HG02884 (cell line): ENCODE measurements at regions not wholly inside any gene's neighbourhood (a gene's known extent, or its start where the extent isn't known, plus 50 kb on each side); places are given as distances from the start of the nearest gene placed in this dataset.
A peak's percentile ranks its signal among the peaks of the same experiment; 100 is the strongest.

Experiments
- ATAC-seq: cut with Tn5 transposase; IDR thresholded peaks from one replicate; pipeline ENCODE4 v1.9.1; 2021; ENCODE audit warnings: mild to moderate bottlenecking, moderate library complexity; ENCODE audit not compliant: unreplicated experiment

DNA sequence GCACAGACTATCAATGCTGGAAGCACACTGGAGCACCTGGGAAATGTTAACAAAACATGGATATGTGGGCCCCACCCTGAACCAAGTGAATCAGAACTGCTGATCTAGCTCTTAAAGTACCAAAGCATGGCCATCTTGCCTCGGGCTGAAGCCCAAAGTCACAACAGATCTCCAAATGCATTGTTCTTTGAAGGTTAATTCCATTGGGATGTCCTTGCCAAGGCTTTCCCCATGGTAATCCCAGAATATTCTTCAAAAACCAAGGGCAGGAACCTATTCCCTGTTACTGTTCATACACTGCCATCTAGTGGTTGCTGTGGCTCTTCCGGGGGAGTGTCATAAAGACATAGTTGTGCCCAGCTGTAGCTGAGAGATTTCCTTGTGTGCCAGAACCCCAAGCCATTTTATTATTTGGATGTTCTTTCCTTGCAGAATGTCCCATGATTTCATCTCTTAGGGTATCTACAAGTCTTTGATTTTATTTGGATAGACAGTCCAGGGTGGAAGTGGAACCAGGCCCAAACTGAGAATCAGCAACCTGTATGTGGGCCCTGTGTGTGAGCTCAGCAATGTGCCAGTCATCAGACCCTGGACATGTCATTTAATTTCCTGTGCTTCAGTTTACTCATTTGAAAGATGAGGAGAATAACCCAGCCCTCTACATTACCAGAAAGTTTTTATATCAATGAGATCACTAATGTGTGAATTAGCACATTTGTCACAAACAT, 290.0 kb downstream of the ACTL7B start:
- ATAC-seq = peak; percentile 87

DNA sequence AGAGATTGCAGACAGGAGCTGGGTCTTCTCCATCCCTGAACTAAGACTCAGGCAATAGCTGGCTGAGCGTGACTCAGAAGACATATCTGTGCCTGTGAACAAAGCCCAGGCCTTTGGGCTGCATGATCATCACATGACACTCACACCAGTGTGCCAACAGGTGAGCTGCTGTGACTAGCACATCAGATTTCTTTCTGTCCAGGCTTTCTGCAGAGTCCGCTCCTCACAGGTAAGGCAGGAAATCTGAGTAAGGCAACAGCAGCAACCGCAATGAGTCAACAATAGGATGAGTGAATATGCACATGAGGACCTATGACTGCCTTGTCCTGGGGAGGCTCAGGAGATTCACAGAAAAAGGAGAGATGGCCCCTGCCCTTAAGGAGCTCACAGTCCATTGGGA, 293.6 kb downstream of the ACTL7B start:
- no peak for ATAC-seq

DNA sequence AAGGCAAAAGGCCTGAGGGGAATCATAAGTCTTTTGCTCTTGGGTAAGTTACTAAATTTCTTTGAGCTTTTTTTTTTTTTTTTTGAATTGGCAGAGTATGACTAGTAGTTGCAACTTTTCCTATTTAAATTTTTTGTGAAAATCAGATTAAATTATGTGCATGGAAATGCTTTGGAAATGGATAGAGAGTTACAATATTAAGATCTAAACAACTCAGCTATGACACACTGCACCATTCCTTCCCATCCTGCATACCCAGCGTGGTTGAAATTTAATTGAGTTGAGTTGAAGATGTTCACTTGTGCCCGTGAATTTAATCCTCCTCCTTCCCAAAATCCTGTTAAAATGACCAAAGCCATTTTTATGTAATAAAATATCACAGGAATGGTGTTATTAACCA, 296.4 kb downstream of the ACTL7B start:
- no peak for ATAC-seq

DNA sequence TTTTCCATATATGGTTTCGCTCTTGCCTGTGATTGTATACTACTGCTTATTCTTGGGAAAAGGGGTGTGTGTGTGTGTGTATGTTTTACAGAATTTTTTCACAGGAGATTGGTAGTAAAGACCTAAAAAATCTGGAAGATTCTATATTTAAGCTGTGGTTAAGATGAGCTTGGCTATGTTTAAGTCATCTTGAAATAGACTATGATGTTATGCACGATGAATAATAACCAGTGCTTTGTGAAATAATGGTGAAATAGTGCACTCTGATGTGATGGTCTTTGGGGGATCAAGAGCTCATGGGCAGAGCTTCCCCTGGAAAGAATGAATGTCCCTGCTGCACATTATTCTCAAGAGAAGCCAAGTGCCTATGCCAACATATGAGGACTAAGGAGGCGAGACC, 301.0 kb downstream of the ACTL7B start:
- ATAC-seq = no peak

DNA sequence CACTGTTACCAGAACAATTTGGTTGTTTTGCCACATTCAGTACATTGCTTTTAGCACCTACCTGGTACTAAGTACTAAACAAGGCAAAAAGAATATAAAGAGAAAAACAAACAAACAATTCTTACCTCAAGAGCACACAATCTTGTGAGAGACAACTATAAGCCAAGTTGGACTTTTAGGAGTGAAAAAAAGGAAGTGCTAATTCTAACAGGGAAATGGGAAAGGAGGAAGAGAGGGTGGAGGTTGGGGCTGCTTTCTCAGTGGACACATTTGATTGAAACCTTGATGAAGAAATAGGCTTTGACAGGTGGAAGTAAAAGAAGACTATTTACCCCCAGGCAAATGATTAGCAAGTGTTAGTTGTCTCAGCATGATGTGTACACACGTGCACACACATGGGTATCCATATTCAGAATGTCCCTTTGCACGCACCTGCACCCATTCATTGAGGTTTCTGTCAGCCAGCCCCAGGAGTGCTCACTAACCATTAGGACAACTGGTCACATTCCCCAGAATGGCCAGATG, 302.6 kb downstream of the ACTL7B start:
- no peak for ATAC-seq

DNA sequence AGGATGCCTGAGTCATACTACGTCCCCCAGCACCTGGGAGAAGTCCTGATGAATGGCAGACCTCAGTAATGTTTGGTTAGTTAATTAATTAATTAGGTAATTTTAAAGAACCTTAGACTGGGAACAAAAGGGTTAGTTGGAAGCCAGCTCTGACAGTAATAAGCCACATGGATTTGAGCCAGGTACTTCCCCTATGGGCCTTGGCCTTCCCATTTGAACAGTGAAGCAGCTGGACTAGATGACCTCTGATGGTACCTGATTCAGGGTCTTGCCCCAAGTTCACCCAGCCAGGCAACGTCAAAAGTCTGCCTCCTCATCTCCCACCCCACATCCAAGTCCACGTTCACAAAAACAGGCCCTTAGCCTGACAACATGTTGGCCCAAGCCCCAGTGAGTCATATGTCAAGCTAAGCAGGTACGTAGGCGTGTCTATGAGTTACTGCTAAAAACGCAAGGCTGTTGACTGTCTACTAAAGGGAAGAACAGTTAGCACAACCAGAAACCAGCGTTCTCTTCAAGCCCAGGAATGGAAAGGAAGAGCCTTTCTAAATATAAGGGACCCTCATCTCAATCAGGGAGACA, 303.2 kb downstream of the ACTL7B start:
- ATAC-seq = no peak

DNA sequence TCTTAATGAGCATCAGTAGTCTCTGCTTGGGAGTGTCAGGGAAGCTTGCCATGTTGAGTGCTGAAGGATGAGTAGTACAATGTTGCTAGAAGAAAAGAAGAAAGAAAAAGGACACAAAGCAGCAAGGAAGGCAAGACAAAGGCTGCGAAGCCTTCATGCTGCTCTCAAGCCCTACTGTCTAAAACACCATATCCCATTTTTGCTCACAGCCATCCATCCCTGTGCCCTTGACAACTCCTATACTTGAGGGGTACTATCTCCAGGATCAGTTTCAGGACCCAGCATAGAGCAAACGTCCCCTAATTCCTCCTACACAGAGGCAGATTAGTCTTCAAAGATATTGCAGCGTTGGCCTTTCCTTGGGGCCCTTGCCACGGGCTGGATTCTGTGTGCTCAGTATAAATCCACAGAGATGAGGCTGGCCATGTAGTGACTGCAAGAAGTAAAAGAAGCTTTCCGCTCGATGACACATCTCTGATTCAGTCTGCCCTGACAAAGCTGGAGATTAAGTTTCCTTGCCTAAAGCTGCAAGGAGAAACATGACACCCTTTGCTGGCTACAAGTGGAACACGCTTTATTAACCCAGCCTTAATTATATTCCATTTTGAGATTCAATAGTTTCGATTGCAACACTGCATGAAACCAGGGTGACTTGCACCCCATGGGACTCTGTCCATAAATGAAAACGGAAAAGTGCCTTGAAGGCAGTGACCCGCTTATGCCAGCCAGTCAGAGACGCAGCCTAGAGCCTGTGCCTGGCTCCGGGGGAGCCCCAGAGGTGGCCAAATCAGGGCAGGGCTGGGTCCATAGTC, 304.6 kb downstream of the ACTL7B start:
- no peak for ATAC-seq

DNA sequence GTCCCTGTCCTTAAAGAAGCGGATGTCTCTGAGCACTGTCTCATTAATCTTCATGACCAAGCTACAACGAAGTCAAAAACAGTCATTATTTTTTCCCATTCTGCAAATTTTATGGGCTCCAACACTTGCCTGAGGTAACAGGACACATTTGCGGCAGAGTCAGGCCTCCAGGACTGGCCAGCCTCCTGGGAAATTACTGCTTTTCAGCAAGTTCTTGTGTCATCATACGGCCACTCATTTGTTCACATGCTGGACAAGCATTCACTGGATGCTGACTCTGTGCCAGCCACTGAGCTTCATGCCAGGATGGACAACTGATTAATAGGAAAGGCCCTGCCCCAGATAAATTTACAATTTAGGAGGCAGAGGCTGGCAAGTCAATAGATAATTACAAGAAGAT, 305.7 kb downstream of the ACTL7B start:
- no peak for ATAC-seq

DNA sequence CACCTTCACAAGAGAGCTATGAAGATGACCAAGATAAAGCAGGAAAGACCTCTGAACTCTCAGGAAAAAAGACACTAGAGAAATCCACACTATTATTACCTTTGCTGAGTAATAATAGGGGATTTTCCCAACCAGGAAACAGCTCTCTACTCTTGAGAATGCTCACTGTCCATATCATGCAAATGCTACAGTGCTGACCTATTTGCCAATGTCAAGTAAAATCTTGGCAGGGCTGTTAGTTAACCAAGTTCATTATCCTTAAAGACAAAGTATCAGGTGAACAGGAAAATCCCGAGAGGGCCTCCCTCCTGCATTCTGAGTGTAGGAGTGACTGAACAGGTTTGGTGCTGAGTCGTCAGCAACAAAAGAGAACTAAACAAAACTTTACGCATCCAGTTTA, 306.6 kb downstream of the ACTL7B start:
- no peak for ATAC-seq

DNA sequence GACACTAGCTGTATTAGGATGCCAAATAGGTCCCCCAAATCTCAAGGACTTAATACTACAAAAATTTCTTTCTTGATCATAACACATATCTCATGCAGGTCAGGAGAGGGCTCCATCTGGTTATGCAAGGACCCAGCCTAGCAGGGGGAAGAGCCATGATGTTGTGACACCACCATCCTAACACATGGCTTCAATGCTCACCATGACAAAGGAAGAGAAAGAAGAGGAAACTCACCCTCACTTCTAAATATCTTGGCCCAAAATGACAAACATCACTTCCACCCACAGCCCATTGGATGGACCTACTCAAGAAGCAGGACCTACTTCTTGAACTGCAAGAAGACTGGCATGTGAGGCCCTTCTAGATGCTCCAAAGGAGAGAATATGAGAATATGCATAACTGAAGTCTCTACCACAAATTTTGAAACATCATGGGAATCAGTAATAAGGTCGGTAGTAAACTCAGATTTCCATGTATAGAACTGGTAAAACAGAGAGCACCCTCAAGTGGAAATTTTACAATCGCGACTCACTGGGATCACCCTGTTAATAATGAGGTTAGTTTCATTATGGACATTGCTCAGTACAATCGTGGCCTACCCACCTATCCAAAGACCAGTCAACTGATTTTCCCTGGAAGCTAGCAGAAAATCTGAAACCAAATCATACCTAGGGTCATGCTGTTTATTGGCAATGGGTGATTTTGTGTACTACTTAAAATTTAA, 308.2 kb downstream of the ACTL7B start:
- ATAC-seq = no peak

DNA sequence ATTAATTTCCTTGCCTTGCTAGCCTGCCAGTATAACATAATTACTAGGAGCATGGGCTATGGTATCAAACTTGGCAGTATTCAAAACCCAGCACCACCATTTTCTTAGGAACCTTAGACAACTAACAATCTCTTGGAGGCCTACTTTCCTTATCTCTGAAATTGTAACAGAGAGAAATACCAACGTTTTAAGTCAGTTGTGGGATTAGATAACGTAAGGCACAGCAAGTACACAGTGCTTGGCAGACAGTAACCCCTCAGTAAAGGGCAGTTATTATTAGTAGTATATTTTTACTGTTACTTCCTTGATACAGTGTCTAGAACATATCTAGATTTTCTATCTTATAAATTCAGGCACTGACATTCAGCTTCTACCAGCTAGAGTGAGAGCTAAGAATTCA, 309.6 kb downstream of the ACTL7B start:
- no peak for ATAC-seq

DNA sequence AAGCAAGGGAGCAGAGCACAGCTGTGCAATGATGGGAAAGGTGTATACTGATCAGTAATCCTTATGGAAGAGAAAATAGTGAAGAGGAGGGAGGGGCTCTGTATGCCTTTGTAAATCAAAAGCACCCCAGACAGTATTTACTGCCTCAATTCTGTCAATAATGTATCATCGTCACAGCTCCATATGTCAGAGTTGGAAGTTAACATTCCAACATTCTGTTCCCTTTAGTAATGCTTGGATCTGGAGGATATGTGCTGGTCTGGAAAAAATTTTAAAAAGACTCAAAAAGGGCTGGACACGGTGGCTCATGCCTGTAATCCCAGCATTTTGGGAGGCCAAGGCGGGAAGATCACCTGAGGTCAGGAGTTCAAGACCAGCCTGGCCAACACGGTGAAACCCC, 310.4 kb downstream of the ACTL7B start:
- ATAC-seq = no peak

DNA sequence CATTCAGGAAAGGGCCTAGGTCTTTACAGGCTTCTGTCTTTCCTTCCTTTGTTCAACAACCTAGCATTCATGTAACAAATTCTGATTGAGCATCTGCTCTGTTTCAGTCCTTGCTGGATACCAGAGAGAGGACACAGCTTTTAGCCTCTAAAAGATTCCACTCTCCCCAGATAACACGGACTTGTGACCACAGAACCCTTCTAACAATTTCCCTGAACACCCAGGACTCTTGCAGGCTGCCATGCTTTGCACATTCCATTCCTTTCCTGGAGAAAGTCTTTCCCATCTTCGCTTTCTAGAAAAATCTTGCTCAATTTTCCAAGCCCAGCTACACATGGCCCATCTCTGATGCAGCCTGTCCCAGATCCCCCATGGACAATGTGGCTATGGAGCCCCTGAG, 310.9 kb downstream of the ACTL7B start:
- ATAC-seq = no peak

DNA sequence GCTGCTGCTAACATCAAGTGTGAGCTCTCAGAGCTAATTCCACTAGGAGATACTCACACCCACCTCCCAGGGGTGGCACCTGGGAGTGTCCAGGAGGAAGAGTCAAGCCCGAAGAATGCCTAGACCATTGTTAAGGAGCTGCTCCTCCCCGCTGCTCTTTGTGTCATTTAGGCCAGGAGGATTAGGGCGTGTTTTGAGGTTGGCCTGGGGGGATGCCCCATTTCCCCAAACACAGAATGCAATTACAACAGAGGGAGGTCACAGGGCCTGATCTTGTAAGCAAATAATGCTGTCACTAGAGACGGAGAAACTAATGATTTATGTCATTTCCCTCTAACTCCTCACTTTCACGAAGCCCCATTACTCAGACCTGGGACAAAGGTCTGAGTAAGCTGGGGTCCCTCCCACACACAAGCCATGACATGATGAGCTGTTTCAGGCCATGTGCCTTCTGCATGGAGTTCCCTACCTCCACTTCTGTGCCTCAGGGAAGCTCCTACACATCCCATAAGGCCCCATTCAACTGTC, 312.5 kb downstream of the ACTL7B start:
- ATAC-seq = no peak

DNA sequence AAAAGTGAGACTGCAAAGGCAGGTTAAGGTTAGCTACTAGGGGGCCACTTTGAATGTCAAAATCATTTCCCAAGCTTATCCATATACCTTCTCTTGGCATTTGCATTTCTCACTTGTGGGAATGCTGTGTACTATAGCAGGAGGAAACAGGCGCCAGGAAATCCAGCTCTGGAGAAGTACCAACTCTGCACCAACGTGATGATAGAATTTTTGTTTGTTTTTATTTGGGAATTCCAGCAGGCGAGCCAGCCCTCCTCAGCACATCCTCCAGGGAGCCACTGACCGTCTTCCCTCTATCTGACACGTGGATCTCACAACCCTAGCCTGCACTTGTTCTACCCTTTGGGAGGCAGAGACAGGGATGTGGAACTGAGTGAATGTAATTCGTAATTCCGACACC, 318.0 kb downstream of the ACTL7B start:
- ATAC-seq = no peak

DNA sequence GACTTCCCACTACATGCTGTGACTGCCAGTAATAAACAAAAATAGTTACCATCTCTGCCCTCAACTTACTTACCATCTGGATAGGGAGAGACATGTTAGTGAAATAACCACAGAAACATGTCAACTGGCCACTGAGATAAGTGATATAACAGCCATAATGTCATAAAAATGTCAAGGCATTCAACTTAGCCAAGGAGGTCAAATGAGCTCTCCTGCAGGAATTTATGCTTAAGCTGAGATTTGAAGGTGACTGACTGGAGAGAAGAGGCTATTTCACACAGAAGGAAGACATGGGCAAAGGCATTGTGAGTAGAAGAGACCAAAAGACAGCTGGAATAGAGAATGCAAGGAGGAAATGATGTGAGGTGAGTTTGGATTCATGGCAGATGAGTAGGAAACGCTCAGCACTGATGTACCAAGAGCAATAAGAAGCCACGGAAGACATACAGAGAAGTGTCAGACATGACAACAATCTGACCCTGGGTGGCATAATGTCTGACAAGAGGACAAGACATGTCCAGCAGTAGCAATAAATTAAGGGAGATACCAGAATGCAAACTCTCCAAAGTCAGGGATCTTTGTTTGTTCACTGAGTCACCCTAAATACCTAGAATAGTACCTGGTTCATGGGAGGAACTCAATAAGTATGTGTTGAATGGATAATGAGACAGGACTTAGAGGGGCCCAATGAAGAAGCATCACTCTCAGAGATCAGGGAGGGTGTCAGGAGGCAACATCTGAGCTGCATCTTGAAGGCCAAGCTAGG, 318.8 kb downstream of the ACTL7B start:
- ATAC-seq = no peak

DNA sequence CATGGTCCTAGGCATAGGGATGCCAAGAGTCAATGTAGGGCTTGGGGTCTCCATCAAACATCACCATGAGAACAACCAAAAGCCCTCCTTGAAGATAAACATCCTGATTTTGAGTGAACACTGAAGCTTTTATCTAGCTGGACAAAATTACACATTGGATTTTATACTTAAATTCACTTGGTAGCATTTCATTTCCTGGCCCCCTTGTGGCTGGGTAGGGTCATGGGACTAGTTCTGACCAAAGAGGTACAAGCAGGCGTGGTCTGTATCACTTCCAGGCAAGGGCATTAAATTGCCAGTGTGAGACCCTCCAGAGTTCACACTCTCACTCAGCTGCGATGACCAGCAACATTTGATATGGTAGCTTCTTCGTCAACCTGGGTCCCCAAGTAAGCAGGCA, 320.3 kb downstream of the ACTL7B start:
- ATAC-seq = no peak

DNA sequence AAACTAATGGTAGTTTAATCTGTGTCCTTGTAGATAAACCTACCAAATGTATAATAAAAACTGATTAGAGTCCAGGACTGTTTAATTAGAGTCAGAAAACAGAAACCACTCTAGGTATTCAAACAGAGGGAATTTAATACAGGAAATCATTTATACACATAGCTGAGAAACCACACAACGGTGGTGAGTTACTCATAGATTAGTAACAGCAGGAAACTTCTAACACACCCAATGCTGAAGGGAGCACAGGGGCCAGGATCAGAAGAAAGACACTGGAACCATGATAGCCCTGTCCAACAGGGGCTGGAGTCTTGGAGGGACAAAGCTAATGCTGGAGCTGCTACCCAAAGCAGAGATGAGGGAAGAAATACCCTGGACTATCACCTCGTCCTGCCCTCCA, 321.0 kb downstream of the ACTL7B start:
- no peak for ATAC-seq

DNA sequence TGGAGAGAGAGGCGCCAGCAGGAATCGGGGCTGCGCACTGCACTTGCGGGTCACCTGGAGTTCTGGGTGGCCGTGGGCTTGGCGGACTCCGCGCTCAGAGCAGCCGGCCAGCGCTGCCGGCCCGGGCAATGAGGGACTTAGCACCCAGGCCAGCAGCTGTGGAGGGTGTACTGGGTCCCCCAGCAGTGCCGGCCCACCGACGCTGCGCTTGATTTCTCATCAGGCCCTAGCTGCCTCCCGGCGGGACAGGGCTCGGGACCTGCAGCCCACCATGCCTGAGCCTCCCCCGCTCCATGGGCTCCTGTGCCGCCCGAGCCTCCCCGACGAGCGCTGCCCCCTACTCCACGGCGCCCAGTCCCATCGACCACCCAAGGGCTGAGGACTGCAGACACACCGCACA, 325.6 kb downstream of the ACTL7B start:
- no peak for ATAC-seq

DNA sequence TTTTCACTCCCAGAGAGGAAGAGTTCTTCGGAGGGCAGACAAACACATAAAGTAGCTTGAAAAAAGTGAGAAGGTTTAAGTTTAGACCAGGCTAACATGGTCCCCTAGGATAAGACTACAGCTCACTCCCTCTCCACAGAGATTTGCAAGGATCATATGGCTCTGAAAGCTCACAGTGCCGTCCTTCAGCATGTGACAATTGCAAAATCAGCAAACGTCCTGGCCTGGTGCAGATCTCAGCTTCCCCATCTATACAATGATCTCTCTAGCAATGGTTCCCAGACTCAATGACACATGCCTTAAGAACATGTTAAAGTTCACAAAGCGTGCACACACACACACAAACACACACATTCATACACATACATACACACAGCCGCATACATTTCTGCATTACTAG, 327.6 kb downstream of the ACTL7B start:
- ATAC-seq = no peak
